ENCODE measurements at regions not wholly inside any gene's neighbourhood (a gene's known extent, or its start where the extent isn't known, plus 50 kb on each side); places are given as distances from the start of the nearest gene placed in this dataset.

GRCh38 chr12:107418981-107419380, 266.6 kb upstream of the PWP1 start:
- no peaks in the 10 kb centered on the region for H3K36me3 ChIP-seq (replicated peaks in 1 of 2)
- intact Hi-C loops (cut with DNase I) = no loop called here
- H3K4me1 ChIP-seq (replicated peaks in 1 of 2) = peaks cover 0 to 4% of the 10 kb centered on the region in 2 donors
- TF ChIP-seq, protein P1, sequence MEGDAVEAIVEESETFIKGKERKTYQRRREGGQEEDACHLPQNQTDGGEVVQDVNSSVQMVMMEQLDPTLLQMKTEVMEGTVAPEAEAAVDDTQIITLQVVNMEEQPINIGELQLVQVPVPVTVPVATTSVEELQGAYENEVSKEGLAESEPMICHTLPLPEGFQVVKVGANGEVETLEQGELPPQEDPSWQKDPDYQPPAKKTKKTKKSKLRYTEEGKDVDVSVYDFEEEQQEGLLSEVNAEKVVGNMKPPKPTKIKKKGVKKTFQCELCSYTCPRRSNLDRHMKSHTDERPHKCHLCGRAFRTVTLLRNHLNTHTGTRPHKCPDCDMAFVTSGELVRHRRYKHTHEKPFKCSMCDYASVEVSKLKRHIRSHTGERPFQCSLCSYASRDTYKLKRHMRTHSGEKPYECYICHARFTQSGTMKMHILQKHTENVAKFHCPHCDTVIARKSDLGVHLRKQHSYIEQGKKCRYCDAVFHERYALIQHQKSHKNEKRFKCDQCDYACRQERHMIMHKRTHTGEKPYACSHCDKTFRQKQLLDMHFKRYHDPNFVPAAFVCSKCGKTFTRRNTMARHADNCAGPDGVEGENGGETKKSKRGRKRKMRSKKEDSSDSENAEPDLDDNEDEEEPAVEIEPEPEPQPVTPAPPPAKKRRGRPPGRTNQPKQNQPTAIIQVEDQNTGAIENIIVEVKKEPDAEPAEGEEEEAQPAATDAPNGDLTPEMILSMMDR (IDR thresholded peaks at IDR 0.05) = no peak
- TF ChIP-seq POLR2A (IDR thresholded peaks at IDR 0.05) = no peak
- no peak overlapping the region for H3K27ac ChIP-seq
- no peak overlapping the region for H3K4me3 ChIP-seq
- no peaks in the 10 kb centered on the region for H3K27me3 ChIP-seq
- no peak for DNase-seq
- H3K9me3 ChIP-seq (replicated peaks in 1 of 3) = no peaks in the 10 kb centered on the region

GRCh38 chr12:107423531-107423930, 262.1 kb upstream of the PWP1 start:
- H3K36me3 ChIP-seq (replicated peaks in 1 of 2) = no peaks in the 10 kb centered on the region
- TF ChIP-seq, protein P1 (IDR thresholded peaks at IDR 0.05) = no peak
- peak in 1 of 2 donors; percentile 9 for TF ChIP-seq POLR2A (IDR thresholded peaks at IDR 0.05)
- intact Hi-C loops (cut with DNase I) = no loop called here
- peak overlapping the region in 2 of 5 donors; percentile 18 to 20 for H3K27ac ChIP-seq
- WGBS, 4 donors = 41 to 46% (median 43%) methylated on average over 5 of the region's 5 CpGs
- H3K9me3 ChIP-seq (replicated peaks in 1 of 3) = no peaks in the 10 kb centered on the region
- no peaks in the 10 kb centered on the region for H3K27me3 ChIP-seq
- H3K4me1 ChIP-seq (replicated peaks in 1 of 2) = peaks cover 0 to 4% of the 10 kb centered on the region in 2 donors
- H3K4me3 ChIP-seq = no peak overlapping the region
- peak; percentile 31 to 83 (median 57) for DNase-seq

GRCh38 chr12:107429006-107429705, 256.4 kb upstream of the PWP1 start:
- H3K27ac ChIP-seq = no peak overlapping the region
- no peak for TF ChIP-seq POLR2A (IDR thresholded peaks at IDR 0.05)
- TF ChIP-seq, protein P1 (IDR thresholded peaks at IDR 0.05) = no peak
- DNase-seq = no peak
- no peaks in the 10 kb centered on the region for H3K27me3 ChIP-seq
- intact Hi-C loops (cut with DNase I) = no loop called here
- H3K4me3 ChIP-seq = no peak overlapping the region
- 61 to 67% (median 66%) methylated on average over 7 of the region's 7 CpGs for WGBS, 4 donors
- no peaks in the 10 kb centered on the region for H3K4me1 ChIP-seq (replicated peaks in 1 of 2)
- no peaks in the 10 kb centered on the region for H3K36me3 ChIP-seq (replicated peaks in 1 of 2)
- no peaks in the 10 kb centered on the region for H3K9me3 ChIP-seq (replicated peaks in 1 of 3)

- TF ChIP-seq, protein P1 (IDR thresholded peaks at IDR 0.05) = no peak
- Histone ChIP-seq H3K9me3 (replicated peaks in 1 of 3) (no peaks in the 10 kb centered on the region), H3K4me1 (replicated peaks in 1 of 2) (no peaks in the 10 kb centered on the region), H3K27ac (no peak overlapping the region), H3K36me3 (replicated peaks in 1 of 2) (no peaks in the 10 kb centered on the region), H3K27me3 (no peaks in the 10 kb centered on the region), H3K4me3 (no peak overlapping the region)
- intact Hi-C loops (cut with DNase I) = no loop called here
- no peak for DNase-seq
- WGBS, 4 donors = 62 to 76% (median 64%) methylated on average over 1 of the region's 1 CpG
Measured at GRCh38 chr12:107431942-107432341, 253.7 kb upstream of the PWP1 start.
